GM20000 (cell line): ENCODE measurements at regions not wholly inside any gene's neighbourhood (a gene's known extent, or its start where the extent isn't known, plus 50 kb on each side); places are given as distances from the start of the nearest gene placed in this dataset.

Experiments used
- DNase-seq: peaks from one replicate; pipeline ENCODE4 v3.0.0; 2012; ENCODE audit warnings: low spot score
- CTCF ChIP-seq: IDR thresholded peaks from 2 replicates; pipeline ENCODE4 v1.5.1; 2012; ENCODE audit warnings: mild to moderate bottlenecking, control low read depth; ENCODE audit errors: extremely low read depth, missing control alignments

DNA sequence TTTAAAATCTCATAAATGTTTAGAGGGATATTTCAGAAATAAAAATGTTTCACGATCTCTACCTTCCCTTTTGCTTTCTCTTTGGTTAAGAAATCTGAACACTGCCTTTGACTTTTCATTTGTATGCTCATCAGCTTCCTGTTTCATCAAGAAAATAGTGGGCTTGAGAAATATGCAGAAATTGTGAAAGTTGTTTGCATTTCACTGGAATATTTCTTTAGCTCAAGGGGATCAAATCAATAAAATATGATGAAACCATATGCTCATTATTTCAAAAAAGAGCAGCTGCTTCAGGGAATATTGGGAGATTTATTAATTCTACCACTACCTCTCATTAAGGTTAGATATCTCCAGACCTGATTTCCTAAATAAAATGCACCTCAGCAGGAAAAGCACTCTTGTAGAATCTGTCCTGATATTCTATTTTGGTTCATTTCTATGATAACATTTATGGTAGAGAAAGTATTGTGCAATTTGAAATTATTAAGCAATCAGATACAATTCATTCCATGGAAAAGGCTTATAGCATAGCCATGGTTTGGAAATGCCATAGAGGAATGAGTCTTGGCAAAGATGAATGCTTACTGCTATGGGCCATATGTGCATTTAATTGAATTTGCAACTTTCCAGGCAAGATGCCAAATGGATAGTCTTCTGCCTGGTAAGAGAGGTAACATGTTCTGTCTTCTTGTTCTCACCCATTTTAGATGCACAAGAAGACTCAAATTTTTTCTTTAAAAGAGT, 212.6 kb upstream of the SLC16A7 start:
- no peak for DNase-seq

DNA sequence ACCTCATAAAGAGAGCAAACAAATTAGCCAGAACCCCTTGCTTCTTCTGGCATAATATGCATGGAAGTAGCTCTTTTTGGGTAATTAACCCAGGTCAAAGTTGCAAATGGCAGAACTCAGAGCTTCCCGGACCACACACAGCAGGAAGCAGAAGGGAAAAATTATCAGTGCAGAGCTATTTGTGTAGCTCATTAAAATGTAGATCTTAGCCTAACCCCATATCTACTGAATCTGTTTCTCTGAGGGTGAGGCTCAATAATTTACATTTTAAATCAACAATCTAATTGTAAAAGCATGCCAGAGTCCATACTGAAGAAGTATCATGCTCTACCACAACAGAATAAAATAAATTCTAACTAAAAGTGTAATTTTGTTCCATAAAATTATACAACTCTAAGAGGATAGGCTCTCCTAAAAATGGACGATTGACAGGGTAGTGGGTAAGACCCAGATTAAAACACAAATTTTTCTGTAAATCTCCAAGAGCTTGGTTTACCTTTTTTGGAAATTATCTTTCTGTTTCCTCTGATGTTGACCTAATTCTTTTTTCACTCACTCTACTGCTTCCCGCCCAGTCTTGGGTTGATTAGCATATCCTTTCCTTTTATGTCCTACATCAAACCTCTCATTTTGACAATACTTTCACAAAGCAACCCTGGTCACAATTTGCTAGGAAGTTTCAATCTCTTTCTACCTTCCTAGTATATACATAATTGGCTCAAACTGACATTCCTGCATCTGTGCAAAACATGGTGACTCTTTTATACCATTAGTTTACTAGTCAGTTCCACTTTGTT, 213.3 kb upstream of the SLC16A7 start:
- TF ChIP-seq CTCF: no peak
- DNase-seq: no peak

More for the DNA sequence above, 212.6 kb upstream of the SLC16A7 start:
- no peak for TF ChIP-seq CTCF

DNA sequence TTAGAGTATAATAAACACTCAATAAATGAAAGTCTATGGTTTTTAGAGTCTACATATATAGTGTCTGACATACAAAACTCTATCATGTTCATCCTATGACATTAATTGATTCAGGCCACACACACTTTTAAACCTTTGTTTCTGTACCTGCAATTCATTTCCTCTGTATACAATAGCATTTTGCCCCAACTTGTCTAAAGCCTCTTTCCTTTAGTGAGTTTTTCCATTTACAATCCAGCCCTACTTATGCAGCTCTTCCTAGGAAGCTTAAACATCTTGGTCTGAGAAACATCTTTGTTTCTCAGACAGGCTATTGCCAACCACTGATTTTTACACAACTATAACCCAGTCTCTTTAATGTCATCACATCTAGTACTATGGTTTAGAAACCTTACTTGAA, 214.7 kb upstream of the SLC16A7 start:
- TF ChIP-seq CTCF: no peak
- no peak for DNase-seq

GRCh38 chr12:59375633-59376032, 220.2 kb upstream of the SLC16A7 start:
- no peak for TF ChIP-seq CTCF
- DNase-seq: no peak

- TF ChIP-seq CTCF: no peak
- DNase-seq: no peak
Observed at GRCh38 chr12:59374783-59375182, 221.0 kb upstream of the SLC16A7 start.

DNA sequence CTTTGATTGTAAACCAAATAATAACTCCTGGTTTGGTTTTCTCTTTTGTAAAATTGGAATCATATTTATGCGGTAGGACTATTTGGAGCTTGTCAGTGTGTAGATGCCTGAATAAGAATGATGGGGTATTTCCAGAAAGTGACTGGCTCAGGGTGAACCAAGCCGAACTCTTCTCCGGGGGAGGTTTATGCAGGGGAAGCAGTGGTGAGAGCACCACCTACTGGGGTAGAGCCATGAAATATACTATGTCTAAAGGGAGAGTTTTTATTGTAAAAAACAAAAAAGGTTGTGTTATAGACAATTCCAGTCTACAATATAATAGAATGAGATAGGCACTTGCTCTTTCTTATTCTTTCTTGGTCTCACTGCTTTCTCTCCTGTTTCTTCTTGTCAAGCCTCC, 222.9 kb upstream of the SLC16A7 start:
- DNase-seq: peak; percentile 3
- no peak for TF ChIP-seq CTCF

GRCh38 chr12:59370933-59371332, 224.9 kb upstream of the SLC16A7 start:
- DNase-seq: no peak

More at GRCh38 chr12:59370933-59371332, 224.9 kb upstream of the SLC16A7 start:
- TF ChIP-seq CTCF: no peak
